DND-41 (cell line): ENCODE measurements at regions not wholly inside any gene's neighbourhood (a gene's known extent, or its start where the extent isn't known, plus 50 kb on each side); places are given as distances from the start of the nearest gene placed in this dataset.

Experiments used
- EZH2 ChIP-seq: IDR thresholded peaks from 3 replicates; pipeline ENCODE4 v1.6.1; 2012; ENCODE audit warnings: borderline replicate concordance, low read depth, mild to moderate bottlenecking, moderate library complexity, low read length, inconsistent platforms; ENCODE audit not compliant: severe bottlenecking
- TF ChIP-seq, protein P1 (sequence below): IDR thresholded peaks from 2 replicates; pipeline ENCODE4 v1.5.1; 2012; ENCODE audit warnings: borderline replicate concordance, low read length, moderate library complexity, mild to moderate bottlenecking; ENCODE audit not compliant: poor library complexity, severe bottlenecking; ENCODE audit errors: extremely low read depth

DNA sequence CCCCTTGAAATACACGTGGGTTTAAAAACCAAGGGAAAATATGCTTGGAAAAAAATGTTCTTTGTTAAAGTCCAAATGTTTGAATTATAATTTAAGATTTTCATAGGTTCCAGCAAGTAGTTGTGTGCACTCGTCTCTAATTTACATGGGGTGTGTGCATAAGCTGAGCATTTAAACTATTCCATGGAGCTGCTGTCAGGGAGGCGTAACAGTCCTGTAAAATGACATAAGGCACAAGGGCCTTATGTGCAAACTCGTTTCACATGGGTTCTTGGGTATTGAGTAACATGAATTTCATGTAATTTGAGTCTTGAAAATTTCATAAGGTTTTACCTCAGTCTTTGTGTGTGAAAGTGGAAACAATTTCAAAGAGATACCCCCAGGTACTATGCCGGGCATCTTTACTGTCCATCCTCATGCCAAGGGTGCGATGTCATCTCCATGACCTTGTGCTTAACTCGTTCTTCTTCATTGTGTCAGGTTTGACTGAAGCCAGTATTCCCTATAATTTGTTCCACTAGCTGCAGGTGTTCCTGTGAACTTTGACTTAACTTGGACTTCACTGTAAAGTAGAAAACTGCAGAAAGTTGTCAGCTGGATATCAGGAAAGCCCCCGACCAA lies 359.3 kb downstream of the SH3GL2 start:
- TF ChIP-seq, protein P1, sequence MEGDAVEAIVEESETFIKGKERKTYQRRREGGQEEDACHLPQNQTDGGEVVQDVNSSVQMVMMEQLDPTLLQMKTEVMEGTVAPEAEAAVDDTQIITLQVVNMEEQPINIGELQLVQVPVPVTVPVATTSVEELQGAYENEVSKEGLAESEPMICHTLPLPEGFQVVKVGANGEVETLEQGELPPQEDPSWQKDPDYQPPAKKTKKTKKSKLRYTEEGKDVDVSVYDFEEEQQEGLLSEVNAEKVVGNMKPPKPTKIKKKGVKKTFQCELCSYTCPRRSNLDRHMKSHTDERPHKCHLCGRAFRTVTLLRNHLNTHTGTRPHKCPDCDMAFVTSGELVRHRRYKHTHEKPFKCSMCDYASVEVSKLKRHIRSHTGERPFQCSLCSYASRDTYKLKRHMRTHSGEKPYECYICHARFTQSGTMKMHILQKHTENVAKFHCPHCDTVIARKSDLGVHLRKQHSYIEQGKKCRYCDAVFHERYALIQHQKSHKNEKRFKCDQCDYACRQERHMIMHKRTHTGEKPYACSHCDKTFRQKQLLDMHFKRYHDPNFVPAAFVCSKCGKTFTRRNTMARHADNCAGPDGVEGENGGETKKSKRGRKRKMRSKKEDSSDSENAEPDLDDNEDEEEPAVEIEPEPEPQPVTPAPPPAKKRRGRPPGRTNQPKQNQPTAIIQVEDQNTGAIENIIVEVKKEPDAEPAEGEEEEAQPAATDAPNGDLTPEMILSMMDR: no peak
- TF ChIP-seq EZH2: no peak
